ENCODE measurements at regions not wholly inside any gene's neighbourhood (a gene's known extent, or its start where the extent isn't known, plus 50 kb on each side); places are given as distances from the start of the nearest gene placed in this dataset.

DNA sequence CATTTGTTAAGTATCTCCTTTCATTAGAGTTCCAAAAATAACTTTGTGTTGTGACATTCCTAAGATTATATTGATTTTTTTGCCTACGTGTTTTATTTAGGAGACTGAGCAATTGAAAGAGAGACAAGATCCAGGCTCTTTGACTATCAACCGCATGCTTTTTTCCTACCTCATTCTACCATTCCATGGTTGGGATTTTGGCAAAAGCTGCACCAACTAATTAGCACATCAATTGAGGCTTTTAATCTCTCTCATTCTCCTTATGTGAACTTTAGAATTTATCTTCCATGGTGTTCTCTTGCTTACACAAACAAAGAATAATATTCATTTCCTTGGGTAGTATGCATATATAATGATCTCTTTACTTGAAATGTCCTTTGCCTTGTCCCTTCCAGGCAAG lies 338.7 kb upstream of the SMC2 start (continued):
- no peak for TF ChIP-seq SIN3A (IDR thresholded peaks at IDR 0.05; ENCODE audit: low read depth)
- no peak for TF ChIP-seq SRF (IDR thresholded peaks at IDR 0.05; ENCODE audit: low read depth)
- no peak for TF ChIP-seq ZNF274 (IDR thresholded peaks at IDR 0.05; ENCODE audit: low read depth, low read length)

DNA sequence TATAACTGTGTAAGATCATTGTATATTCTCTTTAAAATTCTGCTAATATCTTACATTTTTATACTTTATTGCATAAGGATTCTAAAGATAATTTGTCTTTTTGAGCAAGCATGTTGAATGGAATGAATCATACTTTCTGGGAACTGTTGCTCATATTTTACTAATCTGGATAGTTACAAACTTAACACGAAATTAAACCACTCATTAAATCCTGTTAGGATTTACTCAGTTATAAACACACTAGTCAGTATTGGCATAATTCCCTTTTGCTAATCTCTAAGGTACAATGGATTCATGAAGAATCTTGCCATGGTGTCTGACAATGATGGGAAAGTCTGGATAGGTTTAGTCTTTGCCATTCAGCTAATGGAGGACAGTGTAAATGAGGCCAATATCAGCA lies 338.1 kb upstream of the SMC2 start:
- H2AFZ ChIP-seq (ENCODE audit: low read depth, low read length, poor library complexity, severe bottlenecking) = no peak overlapping the region
- peaks cover 0 to 6% of the 10 kb centered on the region in 2 experiments; a peak in 2 of 4 replicates for H3K9me3 ChIP-seq (ENCODE audit: control insufficient read depth in 1 of 2, insufficient read depth in 1 of 2, low read depth in 1 of 2, low read length in 2 of 2)
- DNase-seq (ENCODE audit: low read depth, low spot score) = no peak
- H3K4me2 ChIP-seq (ENCODE audit: low read length) = no peak overlapping the region
- ChIA-PET CTCF (no interaction called here), RAD21 (ENCODE audit: low non-redundant PET in 1 of 2, low total read pairs in 2 of 2, uncharacterized antibody in 2 of 2, unreplicated experiment in 2 of 2) (no interaction called here), POLR2A (no interaction called here)
- intact Hi-C loops (cut with micrococcal nuclease) = no loop called here
- H3K4me3 ChIP-seq (replicated peaks in 1 of 2; ENCODE audit: low read depth in 1 of 2, low read length in 2 of 2) = no peak overlapping the region
- no peaks in the 10 kb centered on the region for H4K20me1 ChIP-seq (ENCODE audit: insufficient read depth)
- no peaks in the 10 kb centered on the region for H3K79me2 ChIP-seq (ENCODE audit: insufficient read depth, low read length)
- TF ChIP-seq, protein P1, sequence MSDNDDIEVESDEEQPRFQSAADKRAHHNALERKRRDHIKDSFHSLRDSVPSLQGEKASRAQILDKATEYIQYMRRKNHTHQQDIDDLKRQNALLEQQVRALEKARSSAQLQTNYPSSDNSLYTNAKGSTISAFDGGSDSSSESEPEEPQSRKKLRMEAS (IDR thresholded peaks at IDR 0.05) = no peak
- TF ChIP-seq POLR2A (IDR thresholded peaks at IDR 0.05; ENCODE audit: borderline replicate concordance, extremely low read depth, insufficient read depth, insufficient read length) (no peak), SRF (IDR thresholded peaks at IDR 0.05; ENCODE audit: low read depth) (no peak), FOSL1 (IDR thresholded peaks at IDR 0.05; ENCODE audit: low read depth) (no peak), TCF7L2 (IDR thresholded peaks at IDR 0.05; ENCODE audit: borderline replicate concordance, extremely low read depth, insufficient read depth, insufficient read length) (no peak), CEBPB (IDR thresholded peaks at IDR 0.05; ENCODE audit: low read depth) (no peak), POLR2AphosphoS5 (IDR thresholded peaks at IDR 0.05; ENCODE audit: low read depth, low read length) (no peak), ATF3 (IDR thresholded peaks at IDR 0.05) (no peak), EZH2 (IDR thresholded peaks at IDR 0.05) (no peak), YY1 (IDR thresholded peaks at IDR 0.05; ENCODE audit: extremely low read depth, insufficient replicate concordance, low read depth, low read length) (no peak), RAD21 (IDR thresholded peaks at IDR 0.05; ENCODE audit: low read depth) (no peak), JUND (IDR thresholded peaks at IDR 0.05) (no peak), ZNF274 (IDR thresholded peaks at IDR 0.05; ENCODE audit: low read depth, low read length) (no peak), EZH2phosphoT487 (IDR thresholded peaks at IDR 0.05; ENCODE audit: borderline replicate concordance) (no peak), CBX3 (IDR thresholded peaks at IDR 0.05; ENCODE audit: low read depth) (no peak), SIN3A (IDR thresholded peaks at IDR 0.05; ENCODE audit: low read depth) (no peak)
- TF ChIP-seq, protein P2, sequence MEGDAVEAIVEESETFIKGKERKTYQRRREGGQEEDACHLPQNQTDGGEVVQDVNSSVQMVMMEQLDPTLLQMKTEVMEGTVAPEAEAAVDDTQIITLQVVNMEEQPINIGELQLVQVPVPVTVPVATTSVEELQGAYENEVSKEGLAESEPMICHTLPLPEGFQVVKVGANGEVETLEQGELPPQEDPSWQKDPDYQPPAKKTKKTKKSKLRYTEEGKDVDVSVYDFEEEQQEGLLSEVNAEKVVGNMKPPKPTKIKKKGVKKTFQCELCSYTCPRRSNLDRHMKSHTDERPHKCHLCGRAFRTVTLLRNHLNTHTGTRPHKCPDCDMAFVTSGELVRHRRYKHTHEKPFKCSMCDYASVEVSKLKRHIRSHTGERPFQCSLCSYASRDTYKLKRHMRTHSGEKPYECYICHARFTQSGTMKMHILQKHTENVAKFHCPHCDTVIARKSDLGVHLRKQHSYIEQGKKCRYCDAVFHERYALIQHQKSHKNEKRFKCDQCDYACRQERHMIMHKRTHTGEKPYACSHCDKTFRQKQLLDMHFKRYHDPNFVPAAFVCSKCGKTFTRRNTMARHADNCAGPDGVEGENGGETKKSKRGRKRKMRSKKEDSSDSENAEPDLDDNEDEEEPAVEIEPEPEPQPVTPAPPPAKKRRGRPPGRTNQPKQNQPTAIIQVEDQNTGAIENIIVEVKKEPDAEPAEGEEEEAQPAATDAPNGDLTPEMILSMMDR (IDR thresholded peaks at IDR 0.05 in 2 of 3, conservative IDR thresholded peaks at IDR 0.05 in 1 of 3; ENCODE audit: borderline replicate concordance in 1 of 3, insufficient read depth in 1 of 3, low read depth in 2 of 3, low read length in 2 of 3) = no peak
- no peak overlapping the region for H3K27ac ChIP-seq (ENCODE audit: low read depth, low read length)
- H3K27me3 ChIP-seq (ENCODE audit: insufficient read depth, low read length) = no peaks in the 10 kb centered on the region
- no TSS peak for BruUV-seq (replicated peaks)
- H3K36me3 ChIP-seq (ENCODE audit: control insufficient read depth in 1 of 2, insufficient read depth in 2 of 2, low read length in 2 of 2) = no peaks in the 10 kb centered on the region
- ATAC-seq = no peak
- H3K9ac ChIP-seq (ENCODE audit: low read length) = no peak overlapping the region
- H3K4me1 ChIP-seq (ENCODE audit: control insufficient read depth in 1 of 2, insufficient read depth in 2 of 2, low read length in 2 of 2) = no peaks in the 10 kb centered on the region
- H3K9me2 ChIP-seq (ENCODE audit: insufficient read depth) = no peaks in the 10 kb centered on the region
